Fibroblast of lung (primary cell): ENCODE measurements at regions not wholly inside any gene's neighbourhood (a gene's known extent, or its start where the extent isn't known, plus 50 kb on each side); places are given as distances from the start of the nearest gene placed in this dataset.
A peak's percentile ranks its signal among the peaks of the same experiment; 100 is the strongest.

Experiments used
- DNase-seq, 2 donors: peaks; one replicate each; pipeline versions ENCODE4 v3.0.0 to v3.0.0-alpha.2; 2010; ENCODE audit warnings: low read depth in 2 of 2
- H2AFZ ChIP-seq: 2 replicates; pipeline ENCODE4 v1.5.1; 2012; ENCODE audit warnings: low read length, control low read depth, inconsistent platforms
- H3K27ac ChIP-seq: 2 replicates; pipeline ENCODE4 v1.5.1; 2011; ENCODE audit warnings: low read length, control low read depth; ENCODE audit not compliant: insufficient read depth
- H3K27me3 ChIP-seq: 2 replicates; pipeline ENCODE4 v1.5.1; 2011; ENCODE audit warnings: mild to moderate bottlenecking, low read length; ENCODE audit not compliant: control insufficient read depth, insufficient read depth
- H3K36me3 ChIP-seq: 2 replicates; pipeline ENCODE4 v1.5.1; 2011; ENCODE audit warnings: low read length; ENCODE audit not compliant: control insufficient read depth, insufficient read depth
- H3K4me1 ChIP-seq: 2 replicates; pipeline ENCODE4 v1.5.1; 2011; ENCODE audit warnings: low read length; ENCODE audit not compliant: control insufficient read depth, insufficient read depth; ENCODE audit errors: extremely low read depth
- H3K4me2 ChIP-seq: 2 replicates; pipeline ENCODE4 v1.5.1; 2011; ENCODE audit warnings: low read length, control low read depth; ENCODE audit not compliant: insufficient read depth; ENCODE audit errors: extremely low read depth
- H3K4me3 ChIP-seq, 4 experiments: fragments of 200-600 bp in 1 of 4; sonication (generic) in 1 of 4; replicated peaks in 1 of 4; 2 replicates each; pipeline ENCODE4 v1.5.1; 2011 to 2016; ENCODE audit warnings: low read length in 4 of 4, low read depth in 3 of 4, mild to moderate bottlenecking in 3 of 4, control low read depth in 2 of 4, inconsistent platforms in 1 of 4, mixed read lengths in 1 of 4; ENCODE audit not compliant: insufficient read depth in 1 of 4; ENCODE audit errors: control extremely low read depth in 1 of 4
- H3K79me2 ChIP-seq: 2 replicates; pipeline ENCODE4 v1.5.1; 2012; ENCODE audit warnings: mild to moderate bottlenecking, low read length, inconsistent platforms; ENCODE audit not compliant: control insufficient read depth, insufficient read depth
- H3K9ac ChIP-seq: 2 replicates; pipeline ENCODE4 v1.5.1; 2011; ENCODE audit warnings: mild to moderate bottlenecking, low read length, control low read depth; ENCODE audit not compliant: insufficient read depth
- H3K9me3 ChIP-seq: 2 replicates; pipeline ENCODE4 v1.5.1; 2012; ENCODE audit warnings: low read depth, low read length; ENCODE audit not compliant: control insufficient read depth, insufficient read depth
- H4K20me1 ChIP-seq: 2 replicates; pipeline ENCODE4 v1.5.1; 2011; ENCODE audit warnings: low read length; ENCODE audit not compliant: control insufficient read depth, insufficient read depth; ENCODE audit errors: extremely low read depth
- CTCF ChIP-seq, 2 donors: IDR thresholded peaks in 1 of 2; conservative IDR thresholded peaks in 1 of 2; 1 replicate in 1 of 2; 2 replicates in 1 of 2; pipeline ENCODE4 v1.5.1; 2011 to 2012; ENCODE audit warnings: low read length in 2 of 2, control low read depth in 1 of 2, inconsistent platforms in 1 of 2, low read depth in 1 of 2, mild to moderate bottlenecking in 1 of 2
- EZH2 ChIP-seq: IDR thresholded peaks from 2 replicates; pipeline ENCODE4 v1.5.1; 2012; ENCODE audit warnings: low read length, control low read depth, mild to moderate bottlenecking; ENCODE audit errors: missing control alignments

GRCh38 chr21:27225151-27225550 lies 258.3 kb upstream of the ADAMTS5 start:
- peak; percentile 17 to 50 for DNase-seq
- Histone ChIP-seq H3K36me3 (no peaks in the 10 kb centered on the region), H3K79me2 (no peaks in the 10 kb centered on the region), H3K4me3 (no peak overlapping the region), H2AFZ (no peak overlapping the region), H3K27ac (no peak overlapping the region), H4K20me1 (no peaks in the 10 kb centered on the region), H3K9ac (no peak overlapping the region), H3K4me1 (no peaks in the 10 kb centered on the region), H3K4me2 (no peak overlapping the region), H3K9me3 (no peaks in the 10 kb centered on the region), H3K27me3 (no peaks in the 10 kb centered on the region)
- TF ChIP-seq EZH2: no peak

GRCh38 chr21:27224169-27224568 lies 257.3 kb upstream of the ADAMTS5 start:
- no peak overlapping the region for H3K4me2 ChIP-seq

GRCh38 chr21:27221077-27221476 lies 254.2 kb upstream of the ADAMTS5 start:
- no peaks in the 10 kb centered on the region for H3K27me3 ChIP-seq
- TF ChIP-seq EZH2: no peak
- H3K9me3 ChIP-seq: no peaks in the 10 kb centered on the region
- H2AFZ ChIP-seq: no peak overlapping the region
- H3K4me1 ChIP-seq: no peaks in the 10 kb centered on the region
- H3K79me2 ChIP-seq: no peaks in the 10 kb centered on the region
- H3K9ac ChIP-seq: no peak overlapping the region
- no peak overlapping the region for H3K4me2 ChIP-seq
- H3K27ac ChIP-seq: no peak overlapping the region
- no peak overlapping the region for H3K4me3 ChIP-seq
- H4K20me1 ChIP-seq: no peaks in the 10 kb centered on the region
- no peak for DNase-seq
- no peaks in the 10 kb centered on the region for H3K36me3 ChIP-seq

More at GRCh38 chr21:27224169-27224568, 257.3 kb upstream of the ADAMTS5 start:
- TF ChIP-seq CTCF (conservative IDR thresholded peaks at IDR 0.05 in 1 of 2, IDR thresholded peaks at IDR 0.05 in 1 of 2; ENCODE audit: low read depth in 1 of 2, low read length in 2 of 2) (no peak), EZH2 (no peak)
- DNase-seq: no peak
- Histone ChIP-seq H4K20me1 (no peaks in the 10 kb centered on the region), H3K9ac (no peak overlapping the region), H2AFZ (no peak overlapping the region), H3K27ac (no peak overlapping the region), H3K4me1 (no peaks in the 10 kb centered on the region), H3K36me3 (no peaks in the 10 kb centered on the region), H3K9me3 (no peaks in the 10 kb centered on the region), H3K4me3 (no peak overlapping the region), H3K27me3 (no peaks in the 10 kb centered on the region), H3K79me2 (no peaks in the 10 kb centered on the region)

- H4K20me1 ChIP-seq: no peaks in the 10 kb centered on the region
- H3K27me3 ChIP-seq: no peaks in the 10 kb centered on the region
- no peak overlapping the region for H3K4me3 ChIP-seq
- H3K4me1 ChIP-seq: no peaks in the 10 kb centered on the region
- TF ChIP-seq EZH2 (no peak), CTCF (conservative IDR thresholded peaks at IDR 0.05 in 1 of 2, IDR thresholded peaks at IDR 0.05 in 1 of 2; ENCODE audit: low read depth in 1 of 2, low read length in 2 of 2) (no peak)
- H3K27ac ChIP-seq: no peak overlapping the region
- H2AFZ ChIP-seq: no peak overlapping the region
- DNase-seq: no peak
- no peaks in the 10 kb centered on the region for H3K36me3 ChIP-seq
- H3K79me2 ChIP-seq: no peaks in the 10 kb centered on the region
- no peak overlapping the region for H3K4me2 ChIP-seq
- H3K9me3 ChIP-seq: no peaks in the 10 kb centered on the region
- H3K9ac ChIP-seq: no peak overlapping the region
Observed at GRCh38 chr21:27220416-27220815, 253.5 kb upstream of the ADAMTS5 start.
